ENCODE measurements at regions not wholly inside any gene's neighbourhood (a gene's known extent, or its start where the extent isn't known, plus 50 kb on each side); places are given as distances from the start of the nearest gene placed in this dataset.

DNA sequence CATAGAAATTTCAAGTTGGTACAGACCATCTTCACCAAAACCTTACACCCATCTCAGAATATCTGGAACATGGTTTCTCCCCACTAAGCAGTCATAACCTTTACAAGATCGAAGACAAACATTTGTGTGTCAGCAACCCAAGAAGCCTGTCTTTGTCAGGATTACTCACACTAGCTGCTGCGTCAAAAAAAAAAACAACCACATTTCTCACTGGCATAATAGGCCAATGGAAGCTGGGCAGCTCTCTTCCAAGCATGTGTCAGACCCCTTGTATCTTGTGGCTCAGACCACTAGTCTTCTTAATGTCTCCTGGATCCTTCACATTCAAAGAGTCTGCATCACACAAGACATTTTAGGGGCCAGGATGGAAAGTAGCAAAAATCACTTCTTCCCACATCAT is 266.9 kb upstream of the IGF1R start:
- Mint-ChIP-seq H3K27me3 (peaks cover 51% of the 10 kb centered on the region), H3K4me1 (ENCODE audit: unreplicated experiment) (peaks cover 18% of the 10 kb centered on the region), H3K9me3 (peaks cover 7% of the 10 kb centered on the region), H3K4me3 (no peak overlapping the region), H3K36me3 (no peaks in the 10 kb centered on the region), H3K27ac (no peak overlapping the region)
- DNase-seq (ENCODE audit: extremely low spot score, unreplicated experiment) = no peak
- TF ChIP-seq, protein P1, sequence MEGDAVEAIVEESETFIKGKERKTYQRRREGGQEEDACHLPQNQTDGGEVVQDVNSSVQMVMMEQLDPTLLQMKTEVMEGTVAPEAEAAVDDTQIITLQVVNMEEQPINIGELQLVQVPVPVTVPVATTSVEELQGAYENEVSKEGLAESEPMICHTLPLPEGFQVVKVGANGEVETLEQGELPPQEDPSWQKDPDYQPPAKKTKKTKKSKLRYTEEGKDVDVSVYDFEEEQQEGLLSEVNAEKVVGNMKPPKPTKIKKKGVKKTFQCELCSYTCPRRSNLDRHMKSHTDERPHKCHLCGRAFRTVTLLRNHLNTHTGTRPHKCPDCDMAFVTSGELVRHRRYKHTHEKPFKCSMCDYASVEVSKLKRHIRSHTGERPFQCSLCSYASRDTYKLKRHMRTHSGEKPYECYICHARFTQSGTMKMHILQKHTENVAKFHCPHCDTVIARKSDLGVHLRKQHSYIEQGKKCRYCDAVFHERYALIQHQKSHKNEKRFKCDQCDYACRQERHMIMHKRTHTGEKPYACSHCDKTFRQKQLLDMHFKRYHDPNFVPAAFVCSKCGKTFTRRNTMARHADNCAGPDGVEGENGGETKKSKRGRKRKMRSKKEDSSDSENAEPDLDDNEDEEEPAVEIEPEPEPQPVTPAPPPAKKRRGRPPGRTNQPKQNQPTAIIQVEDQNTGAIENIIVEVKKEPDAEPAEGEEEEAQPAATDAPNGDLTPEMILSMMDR (conservative IDR thresholded peaks at IDR 0.05) = no peak

DNA sequence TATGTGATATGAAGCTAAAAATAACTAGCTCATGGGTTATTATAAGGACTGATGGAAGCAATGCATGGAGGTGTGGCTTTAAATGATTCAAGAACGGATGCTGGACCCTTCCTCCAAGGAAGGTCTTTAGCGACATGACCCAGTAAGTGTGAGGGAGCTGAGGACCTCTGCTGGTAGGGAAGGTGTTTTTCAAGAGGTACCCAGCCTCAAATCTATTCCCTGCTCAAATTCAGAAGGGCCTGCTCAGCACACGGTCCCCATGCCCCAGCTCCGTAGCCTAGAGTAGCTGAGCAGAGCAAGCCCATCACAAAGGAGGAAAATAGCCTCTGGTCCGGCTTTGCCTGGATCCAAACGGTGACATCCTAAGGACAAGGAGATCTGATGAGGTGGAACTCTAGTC is 266.2 kb upstream of the IGF1R start:
- H3K36me3 Mint-ChIP-seq = no peaks in the 10 kb centered on the region
- DNase-seq (ENCODE audit: extremely low spot score, unreplicated experiment) = no peak
- H3K27ac Mint-ChIP-seq = no peak overlapping the region
- no peak overlapping the region for H3K4me3 Mint-ChIP-seq
- peaks cover 7% of the 10 kb centered on the region for H3K9me3 Mint-ChIP-seq
- peaks cover 18% of the 10 kb centered on the region for H3K4me1 Mint-ChIP-seq (ENCODE audit: unreplicated experiment)
- TF ChIP-seq, protein P1 (conservative IDR thresholded peaks at IDR 0.05) = no peak
- peaks cover 56% of the 10 kb centered on the region for H3K27me3 Mint-ChIP-seq

DNA sequence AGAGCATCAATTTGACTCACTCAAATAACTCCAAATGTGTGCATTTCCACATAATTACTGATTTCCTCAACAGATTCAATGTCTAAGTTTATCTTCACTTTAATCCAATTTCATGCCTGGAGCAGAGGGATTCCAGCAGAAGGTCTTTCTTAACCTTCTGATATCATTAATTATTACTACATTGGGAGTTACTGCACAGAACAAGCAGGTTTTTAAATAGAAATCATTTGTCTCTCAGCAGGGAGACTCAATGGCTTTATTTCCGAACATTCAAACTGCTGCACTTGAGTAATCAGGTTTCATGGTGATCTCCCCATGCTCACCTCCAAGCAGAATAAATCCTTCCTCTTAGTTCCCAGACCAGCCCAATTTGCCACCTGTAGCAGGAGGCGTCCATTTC is 264.8 kb upstream of the IGF1R start:
- Mint-ChIP-seq H3K4me1 (ENCODE audit: unreplicated experiment) (peaks cover 18% of the 10 kb centered on the region), H3K9me3 (no peaks in the 10 kb centered on the region), H3K27me3 (peaks cover 54% of the 10 kb centered on the region), H3K36me3 (no peaks in the 10 kb centered on the region), H3K27ac (no peak overlapping the region), H3K4me3 (no peak overlapping the region)
- no peak for DNase-seq (ENCODE audit: extremely low spot score, unreplicated experiment)
- TF ChIP-seq, protein P1 (conservative IDR thresholded peaks at IDR 0.05) = no peak

DNA sequence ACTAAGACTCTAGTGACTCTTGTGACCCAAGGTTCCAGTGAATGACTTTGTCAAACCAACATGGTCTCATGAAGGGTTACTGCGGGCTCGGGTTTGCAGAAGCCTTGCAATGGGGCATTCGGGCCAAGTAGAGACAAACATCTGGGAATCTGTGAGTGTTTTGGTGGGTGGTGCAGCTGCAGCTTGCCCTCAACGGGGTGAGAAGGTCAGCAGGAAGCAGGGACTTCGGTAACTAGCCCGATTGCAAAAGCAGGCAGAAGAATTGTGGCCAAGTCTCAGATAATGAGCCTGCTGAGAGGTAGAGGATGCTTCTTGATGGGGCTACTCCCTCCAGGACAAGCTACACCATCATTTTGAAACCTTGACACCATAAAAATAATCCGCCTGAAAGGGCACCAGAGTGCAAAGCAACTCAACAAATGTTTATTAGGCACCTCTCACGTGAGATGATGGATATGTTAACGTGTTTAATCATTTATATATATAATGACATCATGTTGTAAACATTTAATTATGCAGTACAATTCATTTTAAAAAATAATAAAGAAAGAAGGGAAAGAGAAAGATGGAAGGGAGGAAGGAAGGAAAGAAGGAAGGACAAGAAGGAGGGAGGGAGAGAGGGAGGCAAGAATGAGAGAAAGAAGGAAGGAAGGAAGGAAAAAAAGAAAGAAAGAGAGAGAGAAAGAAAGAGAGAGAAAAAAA is 263.9 kb upstream of the IGF1R start:
- TF ChIP-seq, protein P1 (conservative IDR thresholded peaks at IDR 0.05) = no peak
- H3K4me1 Mint-ChIP-seq (ENCODE audit: unreplicated experiment) = peaks cover 18% of the 10 kb centered on the region
- H3K9me3 Mint-ChIP-seq = no peaks in the 10 kb centered on the region
- H3K36me3 Mint-ChIP-seq = no peaks in the 10 kb centered on the region
- no peak for DNase-seq (ENCODE audit: extremely low spot score, unreplicated experiment)
- no peak overlapping the region for H3K27ac Mint-ChIP-seq
- no peak overlapping the region for H3K4me3 Mint-ChIP-seq
- H3K27me3 Mint-ChIP-seq = peaks cover 57% of the 10 kb centered on the region

DNA sequence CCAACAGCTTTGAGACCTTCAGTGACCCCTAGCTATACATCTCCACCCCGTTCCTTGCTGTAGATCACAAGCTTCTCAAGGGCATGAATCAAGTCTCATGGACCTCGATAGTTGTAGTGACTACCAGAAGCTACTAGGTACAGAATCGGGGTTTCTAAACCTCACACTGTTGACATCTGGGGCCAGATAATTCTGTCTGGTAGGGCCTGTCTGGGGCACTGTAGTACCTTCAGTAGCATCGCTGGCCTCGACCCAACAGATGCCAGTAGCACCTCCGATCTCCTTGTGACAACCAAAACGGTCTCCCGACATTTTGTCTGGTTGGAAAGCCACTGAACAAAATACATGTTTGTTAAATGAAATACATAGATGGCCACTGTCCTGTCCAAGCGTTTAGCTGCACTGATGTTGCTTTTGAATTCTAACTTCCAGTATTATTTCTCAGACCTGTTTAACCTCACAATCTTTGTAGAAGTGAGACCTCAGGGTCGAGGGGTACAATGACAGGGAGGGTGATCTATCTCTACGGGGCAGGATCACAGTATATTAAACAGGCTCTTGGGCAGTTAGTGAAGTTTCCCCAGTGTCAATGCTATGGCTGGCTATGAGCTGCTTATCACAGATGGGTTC is 262.5 kb upstream of the IGF1R start:
- Mint-ChIP-seq H3K27ac (no peak overlapping the region), H3K36me3 (no peaks in the 10 kb centered on the region), H3K9me3 (no peaks in the 10 kb centered on the region), H3K27me3 (peaks cover 54% of the 10 kb centered on the region), H3K4me1 (ENCODE audit: unreplicated experiment) (peaks cover 18% of the 10 kb centered on the region), H3K4me3 (no peak overlapping the region)
- DNase-seq (ENCODE audit: extremely low spot score, unreplicated experiment) = no peak
- TF ChIP-seq, protein P1 (conservative IDR thresholded peaks at IDR 0.05) = no peak
